ENCODE measurements at regions not wholly inside any gene's neighbourhood (a gene's known extent, or its start where the extent isn't known, plus 50 kb on each side); places are given as distances from the start of the nearest gene placed in this dataset.
"Not testable (repeated sequence)": the region's sequence is repeated elsewhere in the genome, so short reads cannot be mapped to it uniquely, and the experiment has no call there.

DNA sequence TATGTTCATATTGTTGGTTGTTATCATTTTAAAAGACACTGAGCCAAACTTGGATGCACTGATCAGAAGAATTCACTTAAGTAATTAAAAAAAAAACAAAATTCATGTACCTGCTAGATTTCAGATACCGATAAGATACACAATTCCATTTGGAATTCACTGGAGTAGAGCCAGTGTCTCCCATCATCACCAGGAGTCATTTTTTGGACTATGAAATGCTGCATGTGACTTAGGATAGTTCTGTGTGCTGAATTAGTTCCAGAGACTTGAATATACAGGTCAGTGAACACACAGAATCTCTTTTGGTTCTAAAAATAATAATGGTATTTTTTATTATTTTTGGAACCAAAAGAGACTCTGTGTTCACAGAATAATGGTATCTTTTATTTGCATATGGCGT is 482.6 kb upstream of the PIK3R1 start:
- DNase-seq: no peak

- no peak for DNase-seq
These were observed 483.1 kb upstream of the PIK3R1 start for GRCh38 chr5:67732471-67732870.

DNA sequence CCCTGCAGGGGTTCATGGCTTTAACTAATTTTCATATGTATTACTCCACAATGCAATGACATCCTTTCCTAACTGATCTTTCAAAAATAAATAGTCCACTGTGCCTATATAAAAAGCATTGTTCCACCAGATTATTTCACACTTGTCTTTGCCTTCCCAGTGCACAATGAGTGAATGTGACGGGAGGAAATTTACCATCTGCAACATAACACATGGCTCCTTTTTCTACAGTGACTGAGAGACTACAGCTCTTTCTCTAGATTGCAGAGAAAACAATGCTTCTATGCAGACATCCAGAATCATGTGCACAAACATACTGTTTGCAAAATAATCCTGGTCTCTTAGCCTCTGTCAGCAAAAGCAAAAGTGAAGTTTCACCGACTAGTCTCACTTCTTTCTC is 483.7 kb upstream of the PIK3R1 start:
- no peak for DNase-seq

- no peak for DNase-seq
These were observed 484.6 kb upstream of the PIK3R1 start for GRCh38 chr5:67730917-67731474.

DNA sequence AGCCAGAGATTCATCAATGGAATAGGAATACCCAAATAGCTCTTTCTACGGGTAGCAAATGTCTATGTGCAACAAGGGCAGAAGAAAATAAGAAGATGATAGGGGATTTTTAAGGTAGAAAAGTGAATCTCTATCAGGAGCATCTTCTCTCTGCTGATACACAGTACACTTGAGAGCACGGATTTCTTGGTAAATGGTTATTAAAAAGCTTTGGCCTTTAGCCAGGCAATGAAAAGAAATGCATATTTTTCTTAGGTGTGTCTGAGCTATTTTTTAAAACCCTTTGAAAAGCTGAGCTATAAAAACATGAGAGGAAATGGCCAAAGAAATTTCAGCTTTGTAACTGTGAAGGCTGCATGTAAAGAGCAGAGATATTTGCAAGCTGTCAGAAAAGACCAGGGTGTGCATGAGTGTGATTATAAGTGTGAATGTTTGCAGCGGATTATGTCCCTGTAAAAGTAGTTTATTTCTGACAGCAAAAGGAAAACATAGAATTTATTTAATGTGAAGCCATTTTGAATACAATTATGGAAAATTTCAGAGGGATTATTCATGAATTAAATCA is 487.1 kb upstream of the PIK3R1 start:
- no peak for DNase-seq

GRCh38 chr5:67725604-67726003 is 490.0 kb upstream of the PIK3R1 start:
- no peak for DNase-seq

DNA sequence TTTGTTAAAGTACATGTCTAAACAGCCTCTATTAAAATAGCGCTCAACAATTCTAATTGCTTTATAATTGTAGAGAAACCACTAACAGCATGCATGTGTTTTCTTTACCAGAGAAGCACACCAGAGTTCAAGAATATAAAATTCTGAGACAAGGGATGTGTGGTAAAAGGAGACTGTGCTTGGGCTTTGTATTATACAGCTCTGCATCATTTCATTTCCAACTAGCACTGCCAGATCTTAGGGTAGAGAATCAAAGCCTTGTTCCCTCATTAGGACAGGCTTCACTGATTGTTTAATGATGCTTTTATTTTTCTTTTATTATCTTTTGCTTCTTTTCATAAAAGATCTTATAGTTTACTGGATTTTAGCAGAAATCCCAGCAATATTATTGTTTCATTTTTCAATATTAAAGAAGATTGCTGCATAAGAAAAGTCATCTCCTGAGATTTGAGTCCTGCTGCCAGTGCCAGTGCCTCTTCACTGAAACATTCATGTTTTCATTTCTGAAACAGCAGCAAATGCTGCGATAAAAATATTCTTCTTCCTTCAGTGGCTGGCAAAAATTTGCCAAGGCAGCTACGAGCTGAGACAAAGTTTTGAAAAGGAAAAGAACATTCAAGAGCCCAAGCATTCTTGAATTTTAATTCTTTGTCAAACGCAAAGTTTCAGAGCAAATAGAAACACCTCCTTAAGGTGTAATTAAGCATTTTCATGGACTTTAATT is 491.0 kb upstream of the PIK3R1 start:
- no peak for DNase-seq

DNA sequence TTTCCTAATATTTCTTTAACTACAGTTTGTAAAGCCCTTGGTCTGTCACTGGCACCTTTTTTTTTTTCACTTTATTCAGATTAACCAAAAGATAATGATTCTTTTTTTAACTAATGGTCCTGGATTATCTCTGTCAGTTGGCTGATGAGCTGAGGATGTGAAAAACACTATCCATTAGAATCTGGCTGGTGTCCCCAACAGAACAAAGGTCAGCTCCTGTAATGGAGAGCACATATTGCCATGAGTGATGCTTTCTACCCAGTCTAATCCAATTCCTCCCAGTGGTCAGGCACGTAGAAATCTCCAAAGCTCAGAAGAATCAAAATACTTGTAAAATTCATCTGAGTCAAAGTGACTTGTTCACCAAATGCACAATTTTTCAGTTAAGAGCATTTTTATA is 491.7 kb upstream of the PIK3R1 start:
- DNase-seq: no peak

GRCh38 chr5:67722582-67722981 is 493.0 kb upstream of the PIK3R1 start:
- not testable (repeated sequence) for DNase-seq

GRCh38 chr5:67720162-67720772 is 495.3 kb upstream of the PIK3R1 start:
- DNase-seq: no peak

GRCh38 chr5:67702008-67702407 is 505.4 kb upstream of the CD180 start:
- no peak for DNase-seq

GRCh38 chr5:67699560-67699959 is 503.0 kb upstream of the CD180 start:
- no peak for DNase-seq

DNA sequence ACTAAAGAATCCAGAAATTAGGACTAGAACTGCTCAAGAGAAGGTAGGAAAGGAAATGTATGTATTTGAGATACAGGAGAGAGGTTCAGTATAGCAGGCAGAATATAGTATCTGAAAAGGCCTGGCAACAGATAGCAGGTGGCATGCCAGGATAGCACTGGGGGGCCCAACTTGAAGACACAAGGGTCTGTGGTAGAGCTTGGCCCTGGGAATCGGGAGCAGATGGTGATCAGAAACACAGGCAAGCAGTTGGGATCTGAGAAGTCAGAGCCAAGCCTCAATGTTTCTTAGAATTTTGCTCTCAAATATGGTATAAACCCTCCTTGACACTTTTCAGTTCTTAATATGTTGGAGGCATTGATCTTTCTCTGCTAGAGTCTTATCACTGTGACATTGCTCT is 499.8 kb upstream of the CD180 start:
- DNase-seq: no peak

GRCh38 chr5:67695369-67695768 is 498.8 kb upstream of the CD180 start:
- DNase-seq: no peak

GRCh38 chr5:67694810-67695191 is 498.2 kb upstream of the CD180 start:
- no peak for DNase-seq

DNA sequence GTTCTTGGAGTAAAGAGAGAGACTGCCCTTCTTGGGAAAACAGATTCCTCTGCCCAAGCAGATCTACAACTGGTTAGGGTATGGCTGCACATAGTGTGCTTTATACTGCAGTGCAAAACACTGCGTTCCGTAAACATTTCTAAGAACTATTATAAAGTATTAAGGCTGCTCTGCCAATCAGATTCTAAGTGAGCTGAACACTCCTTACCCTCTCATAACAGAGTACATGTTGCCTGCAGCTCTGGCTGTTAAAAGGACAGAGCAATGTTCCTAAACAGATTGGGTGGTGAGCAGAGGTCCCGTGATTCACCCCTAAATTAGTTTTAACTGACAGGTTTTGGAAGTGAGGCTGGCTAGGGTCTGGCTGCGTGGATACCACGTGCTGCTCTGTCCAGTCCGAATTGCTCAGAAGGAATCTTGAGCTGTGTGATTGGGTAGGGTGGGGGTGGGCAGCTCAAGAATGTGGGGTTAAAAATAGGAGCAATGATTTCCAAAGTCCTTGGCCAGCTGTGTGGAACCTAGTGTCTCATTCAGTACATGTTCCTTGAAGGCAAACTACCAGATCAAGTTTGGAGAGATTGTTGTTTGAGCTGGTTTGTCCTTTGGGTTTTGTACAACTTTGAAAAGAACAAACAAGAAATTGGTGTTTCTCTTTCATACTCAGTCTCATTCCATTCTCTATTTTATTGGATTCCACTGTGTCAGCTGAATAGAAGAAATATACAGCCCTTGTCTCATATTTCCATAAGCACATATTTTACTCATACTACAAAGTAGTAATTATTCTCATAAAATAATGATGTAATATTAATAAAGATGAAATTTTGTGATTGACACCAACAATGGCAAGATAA is 497.6 kb upstream of the CD180 start:
- DNase-seq: no peak

GRCh38 chr5:67686746-67687145 is 490.1 kb upstream of the CD180 start:
- DNase-seq: no peak

DNA sequence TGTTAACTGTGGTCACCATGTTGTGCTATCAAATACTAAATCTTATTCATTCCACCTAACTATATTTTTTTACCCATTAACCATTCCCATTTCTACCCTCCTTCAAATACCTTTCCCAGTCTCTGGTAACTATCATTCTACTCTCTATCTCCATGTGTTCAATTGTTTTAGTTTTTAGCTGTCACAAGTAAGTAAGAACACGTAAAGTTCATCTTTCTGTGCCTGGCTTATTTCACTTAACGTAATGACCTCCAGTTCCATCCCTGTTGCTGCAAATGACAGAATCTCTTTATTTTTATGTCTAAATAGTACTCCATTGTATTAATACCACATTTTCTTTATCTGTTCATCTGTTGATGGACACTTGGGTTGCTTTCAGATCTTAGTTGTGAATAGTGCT is 485.1 kb upstream of the CD180 start:
- no peak for DNase-seq

GRCh38 chr5:67680099-67680498 is 483.5 kb upstream of the CD180 start:
- no peak for DNase-seq

DNA sequence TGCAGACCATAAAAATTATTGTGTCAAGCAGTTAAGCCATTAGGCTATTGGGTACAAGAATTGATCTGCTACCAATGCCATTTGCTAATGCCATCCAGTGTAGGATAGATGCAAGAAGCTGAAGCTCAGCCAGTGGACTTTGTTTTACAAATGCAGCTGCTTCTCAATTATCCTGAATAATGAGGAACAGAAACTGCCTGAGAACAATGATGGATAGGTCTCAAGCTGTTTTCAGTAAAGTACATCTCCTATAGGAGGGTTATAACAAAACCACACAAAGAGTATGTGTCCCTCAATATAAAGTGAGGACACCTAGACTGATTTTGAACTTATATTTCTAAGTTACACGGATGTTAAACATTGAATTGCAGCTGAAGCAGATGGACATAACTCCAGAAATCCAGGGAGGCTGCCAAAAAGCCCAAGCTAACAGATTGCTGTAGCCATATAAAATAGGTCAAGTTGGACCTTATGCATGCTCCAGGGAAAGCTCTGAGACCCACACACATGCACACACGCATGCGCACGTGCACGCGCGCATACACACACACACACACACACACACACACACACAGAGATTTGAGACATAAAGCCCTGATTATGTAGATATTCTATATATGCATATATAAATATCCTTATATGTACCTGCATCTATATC is 482.7 kb upstream of the CD180 start:
- DNase-seq: no peak

- DNase-seq: no peak
These were observed 482.0 kb upstream of the CD180 start for GRCh38 chr5:67678594-67678993.

DNA sequence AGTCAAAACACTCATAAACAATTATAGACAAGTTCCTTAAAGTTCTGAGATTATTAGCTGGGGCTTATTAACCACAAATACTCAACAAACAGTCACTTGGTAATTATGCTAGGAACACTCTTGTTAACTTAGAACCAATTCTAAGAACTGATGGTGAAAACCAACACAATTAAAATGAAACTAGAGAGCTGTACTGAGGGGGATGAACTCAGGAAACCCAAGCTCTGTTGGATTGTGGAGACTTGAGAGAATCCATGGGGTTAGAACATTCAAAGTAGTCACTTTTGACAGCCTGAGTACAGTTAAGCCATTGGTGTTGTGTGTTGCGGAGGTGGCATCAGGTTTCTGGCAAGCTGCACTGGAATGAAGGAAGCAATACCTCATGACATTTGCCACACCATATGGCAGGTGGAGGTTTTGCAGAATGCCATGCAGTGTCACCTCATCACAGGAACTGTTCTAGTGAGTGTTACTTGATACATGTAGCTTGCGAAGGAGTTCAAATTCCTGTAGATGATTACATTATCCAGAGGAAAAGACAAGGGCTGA is 480.9 kb upstream of the CD180 start:
- DNase-seq: no peak

DNA sequence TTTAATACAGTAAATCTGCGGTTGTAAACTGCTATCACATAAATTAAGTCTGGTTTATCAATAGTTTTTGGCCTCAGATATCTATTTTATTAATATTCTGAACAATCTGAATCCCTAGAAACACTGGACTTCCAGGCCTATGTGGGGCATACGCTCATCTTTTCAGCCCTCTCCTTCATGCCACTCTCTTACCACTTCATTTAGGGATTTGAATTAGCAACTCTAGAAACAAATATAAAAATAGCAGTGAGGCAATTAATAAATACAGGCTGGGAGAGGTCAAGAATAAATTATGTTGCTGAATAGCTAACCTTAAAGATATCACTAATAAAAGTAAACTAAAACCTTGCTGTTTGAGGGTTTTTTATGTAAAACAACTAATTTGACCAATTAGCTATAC is 480.3 kb upstream of the CD180 start:
- DNase-seq: no peak

Data from suppressor macrophage treated with lipopolysaccharide for 1 hour (primary cell).